IMR-90 (cell line): ENCODE measurements at regions not wholly inside any gene's neighbourhood (a gene's known extent, or its start where the extent isn't known, plus 50 kb on each side); places are given as distances from the start of the nearest gene placed in this dataset.

Experiments used
- ATAC-seq: fragments of 200-7000 bp; cut with Tn5 transposase; 2 replicates; pipeline ENCODE4 v1.9.1; 2020; ENCODE audit warnings: low read depth, mild to moderate bottlenecking, moderate library complexity
- BruUV-seq: library from RNA; stranded (reverse); fragments of 400-500 nt; replicated peaks from 2 replicates; lab custom pipeline; 2021; lab: Mats Ljungman, UMichigan
- CTCF ChIA-PET: fragments of 300-600 bp; formaldehyde crosslinking; extraction: SDS; loops from one replicate; lab custom pipeline; 2021; ENCODE audit warnings: antibody characterized with exemption; lab: Yijun Ruan, JAX
- POLR2A ChIA-PET: fragments of 300-600 bp; sonication (Branson Sonifier 250); formaldehyde crosslinking; loops from one replicate; lab custom pipeline; 2022; ENCODE audit warnings: antibody characterized with exemption; ENCODE audit not compliant: unreplicated experiment; lab: Charles Lee
- DNase-seq: peaks from one replicate; pipeline ENCODE4 v3.0.0; 2013
- H2AFZ ChIP-seq: replicated peaks from 2 replicates; pipeline ENCODE3; 2013; ENCODE audit warnings: low read length, mild to moderate bottlenecking; ENCODE audit not compliant: poor library complexity
- H2AK5ac ChIP-seq: 2 replicates; pipeline ENCODE4 v1.6.1; 2013; ENCODE audit warnings: low read depth, low read length, inconsistent platforms
- H2AK9ac ChIP-seq: replicated peaks from 2 replicates; pipeline ENCODE3; 2013; ENCODE audit warnings: mild to moderate bottlenecking, low read depth, low read length, moderate library complexity; ENCODE audit not compliant: poor library complexity
- H2BK120ac ChIP-seq: 2 replicates; pipeline ENCODE4 v1.6.1; 2013; ENCODE audit warnings: low read depth, low read length, inconsistent platforms
- H2BK15ac ChIP-seq: 3 replicates; pipeline ENCODE4 v1.6.1; 2013; ENCODE audit warnings: low read depth, low read length, inconsistent platforms
- H2BK20ac ChIP-seq: 2 replicates; pipeline ENCODE4 v1.6.1; 2013; ENCODE audit warnings: low read depth, mild to moderate bottlenecking, inconsistent platforms, low read length, moderate library complexity
- H2BK5ac ChIP-seq: 2 replicates; pipeline ENCODE4 v1.6.1; 2013; ENCODE audit warnings: mild to moderate bottlenecking, low read depth, low read length, inconsistent platforms; ENCODE audit not compliant: poor library complexity, severe bottlenecking
- H3K14ac ChIP-seq: replicated peaks from 2 replicates; pipeline ENCODE4 v1.6.1; 2013; ENCODE audit warnings: low read depth, low read length, inconsistent platforms
- H3K18ac ChIP-seq: 2 replicates; pipeline ENCODE4 v1.6.1; 2013; ENCODE audit warnings: low read depth, low read length, control low read depth
- H3K23ac ChIP-seq: 2 replicates; pipeline ENCODE4 v1.6.1; 2013; ENCODE audit warnings: low read depth, low read length, inconsistent platforms
- H3K27ac ChIP-seq: 2 replicates; pipeline ENCODE4 v1.5.1; 2013; ENCODE audit warnings: mild to moderate bottlenecking, control low read depth, low read length; ENCODE audit not compliant: insufficient read depth
- H3K27me3 ChIP-seq: 2 replicates; pipeline ENCODE4 v1.6.1; 2013; ENCODE audit warnings: low read length; ENCODE audit not compliant: control insufficient read depth, insufficient read depth
- H3K36me3 ChIP-seq: 2 replicates; pipeline ENCODE4 v1.6.1; 2013; ENCODE audit warnings: low read length, mixed read lengths; ENCODE audit not compliant: control insufficient read depth, insufficient read depth
- H3K4ac ChIP-seq: 2 replicates; pipeline ENCODE4 v1.6.1; 2013; ENCODE audit warnings: low read depth, low read length, inconsistent platforms
- H3K4me1 ChIP-seq: 2 replicates; pipeline ENCODE4 v1.6.1; 2013; ENCODE audit warnings: low read length, mixed read lengths; ENCODE audit not compliant: control insufficient read depth, insufficient read depth
- H3K4me2 ChIP-seq: 2 replicates; pipeline ENCODE4 v1.6.1; 2013; ENCODE audit warnings: low read depth, mild to moderate bottlenecking, control low read depth, low read length, moderate library complexity
- H3K4me3 ChIP-seq: 2 replicates; pipeline ENCODE4 v1.5.1; 2013; ENCODE audit warnings: low read depth, mild to moderate bottlenecking, control low read depth, low read length, moderate library complexity; ENCODE audit not compliant: insufficient read depth
- H3K56ac ChIP-seq: 2 replicates; pipeline ENCODE4 v1.6.1; 2013; ENCODE audit warnings: low read length, inconsistent platforms; ENCODE audit not compliant: insufficient read depth; ENCODE audit errors: extremely low read depth
- H3K79me1 ChIP-seq, 2 experiments: 2 replicates each; pipeline ENCODE4 v1.6.1; 2013; ENCODE audit warnings: low read length in 2 of 2, inconsistent platforms in 1 of 2, low read depth in 1 of 2
- H3K9ac ChIP-seq: 2 replicates; pipeline ENCODE4 v1.6.1; 2013; ENCODE audit warnings: low read depth, low read length, control low read depth
- H3K9me1 ChIP-seq: 2 replicates; pipeline ENCODE4 v1.6.1; 2013; ENCODE audit warnings: low read length, inconsistent platforms; ENCODE audit not compliant: insufficient read depth
- H3K9me3 ChIP-seq: 2 replicates; pipeline ENCODE4 v1.6.1; 2013; ENCODE audit warnings: low read length; ENCODE audit not compliant: control insufficient read depth, insufficient read depth
- H4K20me1 ChIP-seq: 2 replicates; pipeline ENCODE4 v1.6.1; 2013; ENCODE audit warnings: low read length, inconsistent platforms; ENCODE audit not compliant: insufficient read depth
- H4K5ac ChIP-seq: 2 replicates; pipeline ENCODE4 v1.6.1; 2013; ENCODE audit warnings: mild to moderate bottlenecking, low read depth, low read length, control low read depth
- H4K8ac ChIP-seq, 2 experiments: 2 replicates each; pipeline ENCODE4 v1.6.1; 2013; ENCODE audit warnings: low read depth in 2 of 2, low read length in 2 of 2, control low read depth in 1 of 2, inconsistent platforms in 1 of 2
- H4K91ac ChIP-seq: 2 replicates; pipeline ENCODE4 v1.6.1; 2013; ENCODE audit warnings: low read depth, low read length, inconsistent platforms; ENCODE audit not compliant: insufficient read depth
- CEBPB ChIP-seq: IDR thresholded peaks from 2 replicates; pipeline ENCODE4 v1.6.1; 2012; ENCODE audit warnings: low read depth, low read length, improper control_type of control experiment
- CTCF ChIP-seq: conservative IDR thresholded peaks from 2 replicates; pipeline ENCODE4 v1.5.1; 2012; ENCODE audit warnings: mild to moderate bottlenecking, low read depth, low read length, improper control_type of control experiment
- FOS ChIP-seq: fragments of 150-350 bp; IDR thresholded peaks from 2 replicates; pipeline ENCODE4 v1.6.1; 2016; ENCODE audit warnings: low read depth, low read length
- MAFK ChIP-seq: IDR thresholded peaks from 2 replicates; pipeline ENCODE4 v1.6.1; 2012; ENCODE audit warnings: low read depth, low read length, improper control_type of control experiment
- NFE2L2 ChIP-seq: fragments of 150-350 bp; IDR thresholded peaks from 2 replicates; pipeline ENCODE4 v1.6.1; 2016; ENCODE audit warnings: low read depth, mild to moderate bottlenecking, low read length
- RFX5 ChIP-seq: IDR thresholded peaks from 2 replicates; pipeline ENCODE4 v1.8.0; 2012; ENCODE audit warnings: low read depth, mild to moderate bottlenecking, low read length, moderate library complexity
- USF2 ChIP-seq: fragments of 150-350 bp; IDR thresholded peaks from 2 replicates; pipeline ENCODE4 v1.6.1; 2017; ENCODE audit warnings: mild to moderate bottlenecking, antibody characterized with exemption, low read length, low read depth
- WGBS, 2 experiments: methylation state at CpG; one replicate each; pipeline versions ENCODE4 v1.1.5 to v1.1.7; 2013; ENCODE audit warnings: missing lambda C conversion rate in 2 of 2; ENCODE audit not compliant: insufficient read length in 1 of 2; ENCODE audit errors: extremely low coverage in 2 of 2; 5-methylcytosine and 5-hydroxymethylcytosine counted together
- dilution Hi-C: fragments of 300-500 bp; cut with HindIII; formaldehyde crosslinking; loops from one replicate; pipeline ENCODE4 v1.14.3; 2018; ENCODE audit warnings: low sequenced_read_pairs; ENCODE audit not compliant: unreplicated experiment
- in situ Hi-C: fragments of 300-500 bp; cut with MboI; formaldehyde crosslinking; loops from 3 replicates; pipeline ENCODE4 v1.14.3; 2019; ENCODE audit warnings: low sequenced_read_pairs, inconsistent platforms, mixed read lengths
- intact Hi-C: fragments of 100-400 bp; cut with micrococcal nuclease; formaldehyde crosslinking; loops from 2 replicates; pipeline ENCODE4 v1.10.0; 2022

- in situ Hi-C loops: no loop called here
- no peaks in the 10 kb centered on the region for H4K20me1 ChIP-seq
Measured at GRCh38 chr4:59598330-59598618, 1601.9 kb upstream of the ADGRL3 start.

More at GRCh38 chr4:59598330-59598618, 1601.9 kb upstream of the ADGRL3 start:
- no peak overlapping the region for H3K9ac ChIP-seq
- H2BK5ac ChIP-seq: no peak overlapping the region
- no peaks in the 10 kb centered on the region for H3K36me3 ChIP-seq
- no peak overlapping the region for H2AK5ac ChIP-seq
- ChIA-PET POLR2A (no interaction called here), CTCF (no interaction called here)
- H3K9me3 ChIP-seq: peaks cover 11% of the 10 kb centered on the region
- H2AFZ ChIP-seq: no peak overlapping the region
- no TSS peak for BruUV-seq
- no peak overlapping the region for H3K27ac ChIP-seq
- no peak overlapping the region for H3K4ac ChIP-seq
- H4K8ac ChIP-seq: no peak overlapping the region
- H2BK120ac ChIP-seq: no peak overlapping the region
- H3K4me1 ChIP-seq: no peaks in the 10 kb centered on the region
- H3K4me3 ChIP-seq: no peak overlapping the region
- H2BK20ac ChIP-seq: no peak overlapping the region
- no peak for DNase-seq
- no peak for TF ChIP-seq CEBPB
- TF ChIP-seq NFE2L2: no peak
- no peak for TF ChIP-seq CTCF
- TF ChIP-seq FOS: no peak
- TF ChIP-seq MAFK: no peak
- no peak for TF ChIP-seq USF2
- no peak for TF ChIP-seq RFX5
- H4K5ac ChIP-seq: no peak overlapping the region
- dilution Hi-C loops: no loop called here
- H2BK15ac ChIP-seq: no peak overlapping the region
- ATAC-seq: no peak
- no CpG with 5 or more reads among the region's 1 CpG for WGBS, 2 experiments
- H3K4me2 ChIP-seq: no peak overlapping the region
- no peak overlapping the region for H3K14ac ChIP-seq
- no peaks in the 10 kb centered on the region for H3K9me1 ChIP-seq
- H2AK9ac ChIP-seq: no peak overlapping the region
- no peak overlapping the region for H3K23ac ChIP-seq
- intact Hi-C loops: no loop called here
- no peak overlapping the region for H3K56ac ChIP-seq
- H3K79me1 ChIP-seq: no peaks in the 10 kb centered on the region
- no peak overlapping the region for H4K91ac ChIP-seq
- no peaks in the 10 kb centered on the region for H3K27me3 ChIP-seq
- H3K18ac ChIP-seq: no peak overlapping the region
